ENCODE measurements at regions not wholly inside any gene's neighbourhood (a gene's known extent, or its start where the extent isn't known, plus 50 kb on each side); places are given as distances from the start of the nearest gene placed in this dataset.

DNA sequence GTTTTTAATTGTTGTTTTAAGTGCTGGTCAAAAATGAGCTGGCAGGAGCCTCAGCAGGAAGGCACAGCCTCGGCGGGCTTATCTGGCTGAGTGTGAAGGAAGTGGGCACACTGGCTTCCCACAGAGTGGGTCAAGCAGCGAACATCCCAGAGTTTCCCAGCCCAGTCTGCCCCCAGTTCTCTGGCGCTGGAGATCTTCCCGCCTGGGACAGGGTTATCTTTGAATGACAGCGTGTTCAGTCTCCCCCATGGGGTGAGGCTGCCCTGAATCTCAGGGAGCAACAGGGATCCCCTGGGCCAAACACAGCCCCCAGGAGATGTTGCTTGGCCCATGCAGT is 122.2 kb upstream of the PTPN1 start:
- peaks cover 63% of the 10 kb centered on the region for H3K27me3 Mint-ChIP-seq
- no peak for ATAC-seq
- peaks cover 5% of the 10 kb centered on the region for H3K36me3 Mint-ChIP-seq
- H3K9me3 Mint-ChIP-seq = no peaks in the 10 kb centered on the region
- no peak overlapping the region for H3K27ac Mint-ChIP-seq
- H3K4me3 Mint-ChIP-seq = no peak overlapping the region
- peaks cover 13% of the 10 kb centered on the region for H3K4me1 Mint-ChIP-seq

DNA sequence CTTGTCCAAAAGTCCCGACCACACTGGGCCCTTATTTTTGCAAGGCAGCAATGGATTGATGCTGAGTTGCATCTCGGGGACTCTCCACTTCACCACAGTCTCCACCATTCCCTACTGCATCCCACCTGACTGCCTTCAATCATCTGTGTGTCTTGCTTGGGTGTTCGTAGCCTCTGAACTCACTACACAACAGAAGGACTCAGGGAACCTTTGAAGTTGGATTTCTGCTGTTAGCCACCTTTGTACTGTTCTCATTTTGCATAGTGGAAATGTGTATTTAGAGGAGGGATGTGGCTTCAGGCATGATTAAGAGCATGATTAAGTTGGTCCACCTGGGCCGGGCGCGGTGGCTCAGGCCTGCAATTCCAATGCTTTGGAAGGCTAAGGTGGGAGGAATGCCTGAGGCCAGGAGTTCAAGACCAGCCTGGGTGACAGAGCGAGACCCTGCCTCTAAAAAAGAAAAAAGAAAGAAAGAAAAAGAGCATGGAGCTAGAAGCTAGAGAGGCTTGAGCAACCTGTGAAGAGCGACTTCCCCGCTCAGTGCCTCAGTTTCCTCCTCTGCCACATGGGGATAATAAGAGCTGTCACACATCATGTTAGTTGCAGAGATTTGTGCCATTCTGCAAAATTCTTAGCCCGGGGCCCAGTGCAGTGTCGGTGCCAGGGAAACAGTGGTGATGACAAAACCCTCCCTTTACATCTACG is 121.3 kb upstream of the PTPN1 start:
- Mint-ChIP-seq H3K9me3 (no peaks in the 10 kb centered on the region), H3K36me3 (peaks cover 5% of the 10 kb centered on the region), H3K27me3 (peaks cover 60% of the 10 kb centered on the region), H3K27ac (no peak overlapping the region), H3K4me1 (peaks cover 15% of the 10 kb centered on the region), H3K4me3 (no peak overlapping the region)
- ATAC-seq = no peak

DNA sequence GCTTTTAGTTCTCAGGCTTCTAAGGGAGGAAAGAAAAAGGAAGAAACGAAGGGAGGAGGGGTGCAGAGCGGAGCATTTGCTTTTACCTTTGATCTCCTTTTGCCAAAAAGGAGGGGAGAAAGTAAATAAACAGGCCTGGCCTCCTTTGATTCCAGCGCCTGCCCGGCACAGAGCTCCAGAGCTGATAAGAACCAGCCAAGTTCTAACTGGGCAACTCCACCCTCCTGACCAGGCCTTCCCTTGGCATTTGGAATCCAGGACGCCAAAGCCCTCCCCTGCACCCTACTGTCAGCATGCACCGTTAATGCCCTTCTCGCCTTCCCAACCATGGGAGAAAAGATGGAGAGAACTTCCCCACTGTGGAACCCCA is 120.8 kb upstream of the PTPN1 start:
- Mint-ChIP-seq H3K4me1 (peaks cover 21% of the 10 kb centered on the region), H3K36me3 (peaks cover 5% of the 10 kb centered on the region), H3K9me3 (no peaks in the 10 kb centered on the region), H3K27ac (no peak overlapping the region), H3K27me3 (peaks cover 54% of the 10 kb centered on the region), H3K4me3 (no peak overlapping the region)
- no peak for ATAC-seq

DNA sequence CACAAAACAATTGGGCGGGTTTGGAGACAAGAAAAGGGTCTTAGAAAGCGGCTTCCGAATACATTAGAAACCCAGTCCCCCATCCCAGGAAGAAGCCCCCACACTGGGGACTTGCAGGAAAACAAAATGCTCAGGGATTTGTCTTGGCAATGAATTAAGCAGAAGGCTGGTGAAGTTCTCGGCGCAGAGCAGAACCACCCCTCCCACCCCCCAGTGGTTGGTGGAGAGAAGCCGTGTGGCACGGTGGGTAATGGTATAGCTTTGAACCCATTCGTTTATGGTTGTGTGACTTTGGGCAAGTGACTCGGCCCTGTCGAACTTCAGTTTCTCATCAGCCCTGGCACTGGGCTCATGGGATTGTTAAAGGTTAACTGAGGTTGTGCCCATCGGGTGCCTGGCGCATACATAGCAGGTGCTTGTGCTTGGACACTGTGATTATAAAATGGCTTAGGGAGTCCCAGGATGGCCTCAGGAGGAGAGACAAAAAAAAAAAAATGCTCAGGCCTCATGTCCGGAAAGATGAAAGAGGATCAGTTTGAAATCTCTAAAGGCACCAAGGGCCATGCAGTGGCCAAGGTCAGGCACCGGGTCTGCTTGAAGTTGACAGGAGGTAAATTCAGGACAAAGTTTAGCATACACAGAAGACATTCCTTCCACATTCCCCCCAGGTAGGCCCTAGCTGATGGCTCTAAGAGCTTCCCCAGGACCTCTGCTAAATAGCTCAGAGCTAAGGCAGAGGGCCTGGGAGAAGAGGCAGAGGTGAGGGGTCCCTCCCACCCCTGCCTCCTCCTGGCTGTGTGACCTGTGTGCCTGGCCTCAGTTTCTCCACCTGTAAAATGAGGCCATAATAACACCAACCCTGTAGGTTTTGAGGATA is 120.1 kb upstream of the PTPN1 start:
- Mint-ChIP-seq H3K4me1 (peaks cover 27% of the 10 kb centered on the region), H3K27me3 (peaks cover 48% of the 10 kb centered on the region), H3K36me3 (peaks cover 5% of the 10 kb centered on the region), H3K27ac (no peak overlapping the region), H3K4me3 (no peak overlapping the region), H3K9me3 (no peaks in the 10 kb centered on the region)
- no peak for ATAC-seq

DNA sequence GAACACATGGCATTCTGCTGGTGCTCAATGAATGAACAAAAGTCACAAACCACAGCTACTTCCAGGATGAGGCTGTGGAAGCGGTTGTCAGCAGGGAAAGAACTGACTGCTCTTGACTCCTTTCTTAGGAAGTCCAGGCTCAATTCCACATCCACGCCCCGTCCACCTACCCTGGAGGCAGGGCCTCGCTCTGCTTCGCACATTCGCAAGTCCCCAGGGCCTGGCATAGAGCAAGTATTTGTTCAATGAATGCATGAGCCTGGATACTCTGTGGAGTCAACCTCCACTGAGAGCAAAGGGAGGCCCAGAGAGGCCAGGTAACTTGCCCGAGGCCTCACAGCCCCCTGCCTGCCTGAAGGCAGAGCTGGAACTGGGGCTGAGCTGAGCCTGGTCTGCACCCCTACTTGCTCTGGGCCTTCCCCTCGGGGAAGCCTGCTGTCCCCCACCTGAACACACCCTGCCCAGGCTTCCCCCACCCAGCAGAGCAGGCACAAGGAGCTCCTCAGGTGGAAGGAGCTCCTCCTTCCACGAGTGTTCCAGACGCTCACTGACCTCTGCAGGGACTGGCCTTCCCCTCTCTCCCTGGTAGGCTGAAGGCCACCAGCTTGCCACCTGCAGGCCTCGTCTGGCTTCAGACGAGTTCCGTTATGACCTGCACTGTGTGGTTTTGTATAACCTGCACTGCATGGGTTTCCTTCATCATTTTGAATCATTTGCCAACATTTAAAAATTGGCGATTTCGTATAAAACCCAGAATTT is 119.3 kb upstream of the PTPN1 start:
- no peak overlapping the region for H3K4me3 Mint-ChIP-seq
- H3K4me1 Mint-ChIP-seq = peaks cover 26% of the 10 kb centered on the region
- peaks cover under 1% of the 10 kb centered on the region for H3K36me3 Mint-ChIP-seq
- no peaks in the 10 kb centered on the region for H3K9me3 Mint-ChIP-seq
- no peak overlapping the region for H3K27ac Mint-ChIP-seq
- peaks cover 40% of the 10 kb centered on the region for H3K27me3 Mint-ChIP-seq
- ATAC-seq = no peak

DNA sequence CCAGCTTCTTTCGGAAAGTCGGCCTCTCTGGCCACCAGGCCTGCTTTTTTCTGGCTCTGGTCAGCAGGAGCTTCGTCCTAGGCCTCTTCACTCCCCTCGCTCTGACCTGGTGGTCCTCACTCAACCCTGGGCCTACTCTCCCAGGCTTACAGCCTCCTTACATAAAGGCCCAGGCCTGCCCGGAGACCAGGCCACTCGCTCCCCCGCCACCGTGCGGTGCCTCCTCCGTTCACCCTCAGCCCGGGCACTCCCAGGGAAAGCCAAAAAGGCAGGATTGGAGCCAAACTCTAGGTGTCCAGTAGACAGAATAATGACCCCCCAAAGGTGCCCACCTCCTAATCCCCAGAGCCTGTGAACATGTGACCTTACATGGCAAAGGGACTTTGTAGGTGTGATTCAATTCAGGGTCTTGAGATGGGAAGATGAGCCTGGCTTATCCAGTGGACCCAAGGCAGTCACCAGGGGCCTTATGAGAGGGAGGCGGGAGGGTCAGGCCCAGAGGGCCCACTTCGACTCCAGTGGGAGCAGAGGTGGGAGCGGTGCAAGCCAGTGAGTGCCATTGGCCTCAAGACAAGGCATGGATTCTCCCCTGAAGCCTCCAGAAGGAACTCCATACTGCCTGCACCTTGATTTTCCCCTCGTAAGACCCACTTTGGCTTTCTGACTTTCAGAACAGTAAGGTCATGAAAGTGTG is 118.6 kb upstream of the PTPN1 start:
- Mint-ChIP-seq H3K4me3 (no peak overlapping the region), H3K27ac (no peak overlapping the region), H3K36me3 (no peaks in the 10 kb centered on the region), H3K9me3 (no peaks in the 10 kb centered on the region), H3K4me1 (peaks cover 19% of the 10 kb centered on the region), H3K27me3 (peaks cover 33% of the 10 kb centered on the region)
- ATAC-seq = no peak

DNA sequence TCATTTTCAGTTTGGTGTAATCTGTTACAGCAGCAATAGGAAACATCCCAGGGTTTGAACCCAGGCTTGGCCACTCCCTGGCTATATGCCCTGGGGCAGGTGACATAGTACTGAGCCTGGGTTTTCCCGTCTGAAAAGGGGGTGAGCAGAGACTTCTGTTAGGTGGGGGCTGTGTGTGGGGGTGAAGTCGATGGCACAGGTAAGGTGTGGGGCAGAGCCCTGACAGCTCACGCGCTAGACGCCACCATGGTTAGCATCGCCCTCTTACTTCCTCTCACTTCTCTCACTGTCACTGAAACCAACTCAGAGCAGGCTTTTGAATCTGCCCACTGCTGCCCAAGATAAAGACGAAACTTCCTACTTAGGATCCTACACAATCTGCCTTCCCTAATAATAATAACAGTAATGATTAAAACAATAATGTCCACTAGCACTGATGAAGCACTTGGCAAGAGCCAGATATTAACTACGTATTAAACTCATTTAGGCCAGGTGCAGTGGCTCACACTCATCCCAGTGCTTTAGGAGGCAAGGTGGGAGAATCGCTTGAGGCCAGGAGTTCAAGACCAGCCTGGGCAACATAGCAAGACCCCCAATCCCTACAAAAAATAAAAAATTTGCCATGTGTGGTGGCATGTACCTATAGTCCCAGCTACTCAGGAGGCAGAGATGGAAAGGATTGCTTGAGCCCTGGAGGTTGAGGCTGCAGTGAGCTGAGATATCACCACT is 117.9 kb upstream of the PTPN1 start:
- Mint-ChIP-seq H3K27ac (peak overlapping the region; percentile 2), H3K4me1 (peaks cover 18% of the 10 kb centered on the region), H3K9me3 (no peaks in the 10 kb centered on the region), H3K4me3 (no peak overlapping the region), H3K36me3 (no peaks in the 10 kb centered on the region), H3K27me3 (peaks cover 32% of the 10 kb centered on the region)
- ATAC-seq = peak; percentile 71

DNA sequence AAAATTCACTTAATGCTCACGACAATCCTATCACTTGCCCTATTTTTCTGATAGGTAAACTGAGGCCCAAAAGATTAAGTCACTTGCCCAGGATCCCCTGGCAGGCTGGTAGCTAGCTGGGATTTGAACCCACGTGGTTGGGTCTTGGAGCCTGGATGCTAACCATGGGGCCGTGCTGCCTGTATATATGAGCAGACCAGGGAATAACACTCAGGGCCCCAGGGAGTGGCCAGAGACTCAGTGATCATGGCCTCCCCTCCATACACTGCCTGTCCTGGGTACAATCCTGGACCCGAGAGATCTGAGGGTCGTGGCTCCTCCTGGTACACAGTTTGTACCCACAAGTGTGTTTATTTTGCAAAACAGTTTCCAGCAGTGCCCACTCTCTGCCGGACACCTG is 116.9 kb upstream of the PTPN1 start:
- H3K9me3 Mint-ChIP-seq = no peaks in the 10 kb centered on the region
- H3K36me3 Mint-ChIP-seq = no peaks in the 10 kb centered on the region
- H3K27me3 Mint-ChIP-seq = peaks cover 28% of the 10 kb centered on the region
- no peak overlapping the region for H3K27ac Mint-ChIP-seq
- no peak overlapping the region for H3K4me3 Mint-ChIP-seq
- ATAC-seq = no peak
- peaks cover 18% of the 10 kb centered on the region for H3K4me1 Mint-ChIP-seq

DNA sequence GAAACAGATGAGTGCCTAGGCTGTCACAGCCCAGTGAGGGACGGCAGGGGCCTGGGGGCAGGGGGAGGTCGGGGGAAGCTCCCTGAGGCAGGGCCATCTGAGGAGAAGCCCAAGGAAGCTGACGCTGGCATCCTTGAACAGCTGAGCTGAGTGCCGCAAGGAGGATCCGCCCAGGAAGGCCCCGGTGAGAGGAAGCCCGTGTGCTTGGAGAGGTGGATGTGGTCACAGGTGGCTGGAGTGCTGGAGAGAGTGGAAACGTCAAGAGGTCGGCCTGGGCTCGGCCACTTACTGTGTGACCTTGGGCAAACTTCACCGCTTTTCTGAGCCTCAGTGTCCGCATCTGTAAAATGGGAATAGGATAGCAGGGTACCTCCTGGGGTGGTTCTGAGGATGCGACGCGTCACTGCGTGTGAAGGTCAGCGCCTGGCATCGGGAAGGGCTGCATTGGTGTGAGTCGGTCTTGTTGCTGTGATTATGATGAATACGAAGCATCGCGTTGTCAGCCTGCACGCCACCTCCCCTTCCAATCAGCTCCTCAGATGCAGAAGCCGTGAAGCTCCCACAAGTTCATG is 116.1 kb upstream of the PTPN1 start:
- Mint-ChIP-seq H3K36me3 (no peaks in the 10 kb centered on the region), H3K4me3 (peak overlapping the region; percentile 17), H3K27me3 (peaks cover 20% of the 10 kb centered on the region), H3K9me3 (no peaks in the 10 kb centered on the region), H3K27ac (peak overlapping the region; percentile 28), H3K4me1 (peaks cover 18% of the 10 kb centered on the region)
- ATAC-seq = no peak

DNA sequence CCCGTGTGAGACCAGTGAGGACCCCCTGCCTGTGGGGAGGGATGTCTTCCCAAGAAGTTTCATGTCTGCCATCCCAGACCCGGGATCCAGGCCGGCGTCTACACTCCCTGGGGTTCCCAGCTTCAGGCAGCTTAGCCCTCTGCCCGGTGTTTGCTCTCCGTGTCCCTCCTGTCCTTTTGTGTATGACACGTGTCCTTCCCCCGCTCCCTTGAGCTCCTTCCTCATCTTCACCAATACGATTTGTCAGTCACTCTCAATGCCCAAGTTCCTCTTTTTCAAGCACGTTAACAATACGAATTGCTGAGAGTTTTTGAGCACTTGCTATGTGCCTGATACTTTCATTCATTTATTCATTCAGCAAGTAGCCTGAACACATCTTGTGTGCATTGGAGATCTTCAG is 115.6 kb upstream of the PTPN1 start:
- Mint-ChIP-seq H3K9me3 (no peaks in the 10 kb centered on the region), H3K36me3 (no peaks in the 10 kb centered on the region), H3K27ac (peak overlapping the region; percentile 28), H3K4me1 (peaks cover 18% of the 10 kb centered on the region), H3K4me3 (peak overlapping the region; percentile 2), H3K27me3 (peaks cover 15% of the 10 kb centered on the region)
- peak; percentile 61 for ATAC-seq

DNA sequence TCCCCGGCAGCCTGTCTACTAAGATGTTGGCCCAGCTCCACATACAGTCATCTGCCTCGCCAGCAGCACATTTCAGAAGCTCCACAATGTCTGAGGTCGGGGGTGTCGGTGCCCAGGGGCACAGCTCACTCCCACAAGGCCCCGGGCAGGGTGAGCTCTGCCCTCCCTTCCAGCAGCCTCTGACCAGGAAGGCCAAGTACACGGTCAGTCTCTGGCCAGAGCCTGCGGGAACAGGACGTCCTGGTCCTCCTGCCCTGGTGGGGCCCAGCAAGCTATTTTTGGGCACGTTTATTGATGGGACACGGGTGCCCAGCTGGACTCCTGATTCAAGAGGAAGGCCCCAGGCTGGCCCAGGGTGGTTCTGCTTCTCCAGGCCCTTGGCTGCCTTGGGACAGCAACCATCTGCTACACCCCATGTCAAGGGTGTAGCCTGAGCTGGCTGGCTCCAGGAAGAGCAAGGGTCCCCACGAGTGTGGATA is 114.9 kb upstream of the PTPN1 start:
- Mint-ChIP-seq H3K9me3 (no peaks in the 10 kb centered on the region), H3K4me3 (no peak overlapping the region), H3K27ac (peak overlapping the region; percentile 28), H3K27me3 (peaks cover 17% of the 10 kb centered on the region), H3K36me3 (no peaks in the 10 kb centered on the region), H3K4me1 (peaks cover 22% of the 10 kb centered on the region)
- ATAC-seq = no peak

DNA sequence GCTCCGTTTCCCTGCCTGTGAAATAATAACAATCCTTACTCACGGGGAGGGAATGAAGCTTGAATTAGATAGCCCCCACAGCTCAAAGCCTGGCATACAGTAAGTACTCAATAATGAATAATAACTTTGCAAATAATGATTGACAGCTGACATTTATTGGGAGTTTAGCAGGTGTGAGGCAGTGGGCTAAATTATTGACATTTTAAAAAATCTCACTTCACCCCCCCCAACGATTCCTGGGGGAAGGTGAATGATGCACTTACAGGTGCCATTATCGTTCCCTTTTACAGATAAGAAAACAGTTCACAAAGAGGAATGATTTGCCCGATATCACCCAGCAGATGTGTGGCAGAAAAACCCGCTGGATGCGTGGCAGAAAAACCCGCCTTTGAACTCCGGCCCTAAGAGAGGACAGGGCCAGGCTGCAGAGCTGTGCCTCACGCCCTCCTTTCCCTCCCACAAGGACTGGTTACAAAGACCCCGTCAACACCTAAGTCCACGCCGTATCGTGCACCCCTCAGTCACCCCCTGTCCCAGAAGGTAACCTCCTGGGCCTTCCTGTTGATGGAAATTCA is 114.2 kb upstream of the PTPN1 start:
- H3K27ac Mint-ChIP-seq = no peak overlapping the region
- H3K27me3 Mint-ChIP-seq = peaks cover 22% of the 10 kb centered on the region
- H3K9me3 Mint-ChIP-seq = no peaks in the 10 kb centered on the region
- H3K4me1 Mint-ChIP-seq = peaks cover 22% of the 10 kb centered on the region
- ATAC-seq = no peak
- H3K36me3 Mint-ChIP-seq = no peaks in the 10 kb centered on the region
- H3K4me3 Mint-ChIP-seq = no peak overlapping the region

DNA sequence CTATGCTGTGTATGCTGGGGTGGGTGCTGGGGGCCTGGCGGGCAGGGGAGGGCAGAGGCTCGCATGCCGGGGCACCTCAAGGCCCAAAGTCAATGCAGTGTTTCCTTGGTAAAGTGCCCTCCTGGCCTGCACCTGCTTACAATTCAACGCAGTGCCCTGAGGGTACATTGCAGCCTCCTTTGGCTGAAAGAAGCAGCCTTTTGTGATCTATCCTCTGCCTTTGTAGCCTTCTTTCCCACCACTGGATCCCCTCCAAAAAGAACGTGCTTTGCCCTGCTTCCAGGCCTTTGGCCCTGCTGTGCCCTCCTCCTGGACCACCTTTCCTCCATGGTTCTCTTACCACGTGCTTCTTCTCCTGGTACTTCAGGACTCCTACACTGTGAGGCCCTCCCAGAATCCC is 113.6 kb upstream of the PTPN1 start:
- Mint-ChIP-seq H3K36me3 (no peaks in the 10 kb centered on the region), H3K4me3 (no peak overlapping the region), H3K27me3 (peaks cover 22% of the 10 kb centered on the region), H3K9me3 (no peaks in the 10 kb centered on the region), H3K4me1 (peaks cover 22% of the 10 kb centered on the region), H3K27ac (no peak overlapping the region)
- ATAC-seq = no peak

DNA sequence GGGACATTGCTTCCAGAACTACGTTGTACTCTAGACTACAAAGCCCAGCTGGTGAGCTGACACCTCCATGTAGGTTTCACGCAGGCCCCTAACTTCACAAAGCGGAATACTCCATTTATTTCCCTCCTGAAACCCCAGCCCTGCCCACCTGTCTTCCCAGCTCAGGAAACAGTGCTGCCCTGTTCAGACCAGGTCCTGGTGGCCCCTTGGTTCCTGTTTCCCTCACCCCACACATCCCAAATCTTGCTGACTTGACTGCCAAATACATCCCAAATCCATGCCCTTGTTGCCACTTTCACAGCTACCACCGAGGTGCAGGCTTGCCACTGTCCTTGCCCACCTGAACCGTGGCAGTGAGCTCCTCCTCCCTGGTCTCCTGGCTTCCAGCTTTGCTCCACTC is 113.1 kb upstream of the PTPN1 start:
- Mint-ChIP-seq H3K36me3 (no peaks in the 10 kb centered on the region), H3K27me3 (peaks cover 22% of the 10 kb centered on the region), H3K9me3 (no peaks in the 10 kb centered on the region), H3K4me1 (peaks cover 22% of the 10 kb centered on the region), H3K27ac (no peak overlapping the region), H3K4me3 (no peak overlapping the region)
- no peak for ATAC-seq
